ENCODE measurements at regions not wholly inside any gene's neighbourhood (a gene's known extent, or its start where the extent isn't known, plus 50 kb on each side); places are given as distances from the start of the nearest gene placed in this dataset.

GRCh38 chr12:74971201-74971600 is 238.4 kb downstream of the KCNC2 start:
- no peak for TF ChIP-seq CTCF (IDR thresholded peaks at IDR 0.05; ENCODE audit: low read depth, low read length, missing control alignments)
- DNase-seq (ENCODE audit: low read depth): no peak
- H3K4me3 ChIP-seq (ENCODE audit: low read depth, low read length): no peak overlapping the region
- in situ Hi-C loops (cut with HindIII; ENCODE audit: low sequenced_read_pairs): no loop called here

- DNase-seq (ENCODE audit: low read depth): no peak
- in situ Hi-C loops (cut with HindIII; ENCODE audit: low sequenced_read_pairs): no loop called here
- TF ChIP-seq CTCF (IDR thresholded peaks at IDR 0.05; ENCODE audit: low read depth, low read length, missing control alignments): no peak
- H3K4me3 ChIP-seq (ENCODE audit: low read depth, low read length): no peak overlapping the region
These were observed 231.7 kb downstream of the KCNC2 start for GRCh38 chr12:74977832-74978481.

- no peak for DNase-seq (ENCODE audit: low read depth)
- in situ Hi-C loops (cut with HindIII; ENCODE audit: low sequenced_read_pairs): no loop called here
- no peak overlapping the region for H3K4me3 ChIP-seq (ENCODE audit: low read depth, low read length)
- TF ChIP-seq CTCF (IDR thresholded peaks at IDR 0.05; ENCODE audit: low read depth, low read length, missing control alignments): no peak
These were observed 229.1 kb downstream of the KCNC2 start for GRCh38 chr12:74980510-74980909.

GRCh38 chr12:74981541-74981940 is 228.1 kb downstream of the KCNC2 start:
- TF ChIP-seq CTCF (IDR thresholded peaks at IDR 0.05; ENCODE audit: low read depth, low read length, missing control alignments): no peak
- in situ Hi-C loops (cut with HindIII; ENCODE audit: low sequenced_read_pairs): no loop called here

GRCh38 chr12:74983917-74984316 is 225.7 kb downstream of the KCNC2 start:
- in situ Hi-C loops (cut with HindIII; ENCODE audit: low sequenced_read_pairs): no loop called here
- no peak for TF ChIP-seq CTCF (IDR thresholded peaks at IDR 0.05; ENCODE audit: low read depth, low read length, missing control alignments)
- H3K4me3 ChIP-seq (ENCODE audit: low read depth, low read length): no peak overlapping the region
- no peak for DNase-seq (ENCODE audit: low read depth)

More at GRCh38 chr12:74981541-74981940, 228.1 kb downstream of the KCNC2 start:
- DNase-seq (ENCODE audit: low read depth): no peak
- no peak overlapping the region for H3K4me3 ChIP-seq (ENCODE audit: low read depth, low read length)

- TF ChIP-seq CTCF (IDR thresholded peaks at IDR 0.05; ENCODE audit: low read depth, low read length, missing control alignments): no peak
- no peak for DNase-seq (ENCODE audit: low read depth)
- in situ Hi-C loops (cut with HindIII; ENCODE audit: low sequenced_read_pairs): no loop called here
- H3K4me3 ChIP-seq (ENCODE audit: low read depth, low read length): no peak overlapping the region
These were observed 225.0 kb downstream of the KCNC2 start for GRCh38 chr12:74984631-74985030.
